Kidney epithelial cell (primary cell): ENCODE measurements at regions not wholly inside any gene's neighbourhood (a gene's known extent, or its start where the extent isn't known, plus 50 kb on each side); places are given as distances from the start of the nearest gene placed in this dataset.

ENCODE experiments used
- DNase-seq: peaks from one replicate; pipeline ENCODE4 v3.0.0-alpha.2; 2010; ENCODE audit warnings: low read depth
- H3K27me3 ChIP-seq: 2 replicates; pipeline ENCODE4 v1.6.0; 2011; ENCODE audit warnings: low read length; ENCODE audit not compliant: control insufficient read depth, insufficient read depth
- H3K36me3 ChIP-seq: 2 replicates; pipeline ENCODE4 v1.5.1; 2011; ENCODE audit warnings: low read length; ENCODE audit not compliant: control insufficient read depth, insufficient read depth
- H3K4me3 ChIP-seq: 2 replicates; pipeline ENCODE4 v1.5.1; 2011; ENCODE audit warnings: low read depth, mild to moderate bottlenecking, control low read depth, low read length
- TF ChIP-seq, protein P1 (sequence below): IDR thresholded peaks from 2 replicates; pipeline ENCODE4 v1.5.1; 2011; ENCODE audit warnings: mild to moderate bottlenecking, moderate library complexity, low read length, control low read depth, inconsistent platforms; ENCODE audit not compliant: insufficient read depth, poor library complexity, severe bottlenecking

- no peaks in the 10 kb centered on the region for H3K27me3 ChIP-seq
- TF ChIP-seq, protein P1, sequence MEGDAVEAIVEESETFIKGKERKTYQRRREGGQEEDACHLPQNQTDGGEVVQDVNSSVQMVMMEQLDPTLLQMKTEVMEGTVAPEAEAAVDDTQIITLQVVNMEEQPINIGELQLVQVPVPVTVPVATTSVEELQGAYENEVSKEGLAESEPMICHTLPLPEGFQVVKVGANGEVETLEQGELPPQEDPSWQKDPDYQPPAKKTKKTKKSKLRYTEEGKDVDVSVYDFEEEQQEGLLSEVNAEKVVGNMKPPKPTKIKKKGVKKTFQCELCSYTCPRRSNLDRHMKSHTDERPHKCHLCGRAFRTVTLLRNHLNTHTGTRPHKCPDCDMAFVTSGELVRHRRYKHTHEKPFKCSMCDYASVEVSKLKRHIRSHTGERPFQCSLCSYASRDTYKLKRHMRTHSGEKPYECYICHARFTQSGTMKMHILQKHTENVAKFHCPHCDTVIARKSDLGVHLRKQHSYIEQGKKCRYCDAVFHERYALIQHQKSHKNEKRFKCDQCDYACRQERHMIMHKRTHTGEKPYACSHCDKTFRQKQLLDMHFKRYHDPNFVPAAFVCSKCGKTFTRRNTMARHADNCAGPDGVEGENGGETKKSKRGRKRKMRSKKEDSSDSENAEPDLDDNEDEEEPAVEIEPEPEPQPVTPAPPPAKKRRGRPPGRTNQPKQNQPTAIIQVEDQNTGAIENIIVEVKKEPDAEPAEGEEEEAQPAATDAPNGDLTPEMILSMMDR, result no peak
Observed at GRCh38 chr4:178453057-178453456, 1010.8 kb upstream of the AGA start.

GRCh38 chr4:178457286-178457685 lies 1015.0 kb upstream of the AGA start:
- Histone ChIP-seq H3K36me3 (no peaks in the 10 kb centered on the region), H3K4me3 (no peak overlapping the region), H3K27me3 (no peaks in the 10 kb centered on the region)
- TF ChIP-seq, protein P1, result no peak
- no peak for DNase-seq

More at GRCh38 chr4:178453057-178453456, 1010.8 kb upstream of the AGA start:
- no peak for DNase-seq
- no peaks in the 10 kb centered on the region for H3K36me3 ChIP-seq
- no peak overlapping the region for H3K4me3 ChIP-seq

DNA sequence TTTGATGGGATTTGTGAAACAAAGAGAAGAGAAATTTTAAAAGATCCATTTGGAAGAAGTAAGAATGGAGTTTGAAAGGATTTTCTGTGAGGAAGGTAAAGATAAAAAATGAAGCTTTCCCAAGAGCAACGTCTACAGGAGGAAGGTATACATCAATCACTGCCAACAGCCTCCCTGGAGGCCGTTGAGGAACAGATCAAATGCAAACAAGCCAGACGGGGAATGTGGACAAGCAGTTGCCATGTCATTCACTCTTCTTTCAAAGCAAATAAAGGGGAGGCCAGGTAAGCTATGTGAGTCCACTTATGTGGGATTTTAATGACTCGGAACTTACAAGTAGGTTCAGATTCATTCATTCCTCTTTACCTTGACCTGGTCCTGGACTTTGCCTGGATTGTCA lies 1020.5 kb upstream of the AGA start:
- Histone ChIP-seq H3K27me3 (no peaks in the 10 kb centered on the region), H3K4me3 (no peak overlapping the region)

DNA sequence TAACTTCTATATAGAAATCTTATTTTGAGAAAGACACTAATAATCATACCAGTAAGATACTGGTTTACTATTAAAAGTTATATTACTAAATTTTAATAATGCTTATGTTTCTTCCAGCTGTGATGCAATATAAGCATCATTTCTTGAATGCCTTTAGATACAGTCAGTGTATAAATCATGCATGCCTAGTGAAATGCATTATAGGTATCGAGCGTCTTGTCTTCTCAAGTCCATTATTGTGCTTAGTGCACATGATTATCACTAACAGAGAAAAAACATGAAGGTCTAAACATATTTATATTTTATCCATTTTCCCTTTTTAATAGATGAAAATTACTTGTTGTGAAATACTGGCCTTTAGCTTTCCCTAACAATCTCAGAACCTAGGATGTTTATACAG lies 1021.5 kb upstream of the AGA start:
- TF ChIP-seq, protein P1, result no peak
- no peak for DNase-seq
- Histone ChIP-seq H3K36me3 (no peaks in the 10 kb centered on the region), H3K27me3 (no peaks in the 10 kb centered on the region), H3K4me3 (no peak overlapping the region)

More for the DNA sequence above, 1020.5 kb upstream of the AGA start:
- no peak for DNase-seq
- TF ChIP-seq, protein P1, result no peak
- H3K36me3 ChIP-seq, result no peaks in the 10 kb centered on the region

DNA sequence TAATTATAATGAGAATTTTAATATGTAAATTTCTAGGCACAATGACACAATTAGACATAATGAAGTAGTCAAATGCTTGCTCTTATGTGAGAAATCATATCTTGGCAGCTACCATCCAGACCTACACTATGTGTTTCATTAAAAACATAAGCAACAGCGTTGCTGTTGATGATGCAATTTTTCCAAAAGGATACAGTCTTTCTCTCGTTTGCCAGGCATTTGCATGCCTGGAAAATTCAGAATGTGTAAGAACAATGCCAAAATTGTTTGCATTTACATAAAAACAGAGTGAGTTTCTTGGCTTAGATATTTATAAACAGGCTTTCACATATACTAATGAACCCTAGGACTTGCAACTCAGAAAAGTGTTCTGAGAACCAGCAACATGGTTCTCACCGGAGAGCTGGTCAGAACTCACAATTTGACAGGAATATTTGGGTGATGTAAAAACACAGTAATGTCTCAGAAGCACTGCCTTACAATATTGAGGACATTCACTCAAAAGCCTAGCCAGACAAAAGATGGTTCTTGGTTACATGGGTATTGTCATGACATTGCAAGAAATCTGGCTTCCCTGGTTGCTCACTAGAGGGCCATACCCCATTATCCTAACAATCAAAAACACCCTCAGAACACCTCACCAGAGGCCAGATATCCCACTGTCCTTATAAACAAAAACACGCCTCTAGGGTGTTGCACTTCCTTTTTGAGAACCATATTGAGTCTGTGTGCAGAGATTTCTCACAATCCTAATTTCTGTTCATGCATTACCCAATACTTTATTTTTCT lies 1029.0 kb upstream of the AGA start:
- no peak for DNase-seq
- TF ChIP-seq, protein P1, result no peak
- Histone ChIP-seq H3K27me3 (no peaks in the 10 kb centered on the region), H3K4me3 (no peak overlapping the region), H3K36me3 (no peaks in the 10 kb centered on the region)

DNA sequence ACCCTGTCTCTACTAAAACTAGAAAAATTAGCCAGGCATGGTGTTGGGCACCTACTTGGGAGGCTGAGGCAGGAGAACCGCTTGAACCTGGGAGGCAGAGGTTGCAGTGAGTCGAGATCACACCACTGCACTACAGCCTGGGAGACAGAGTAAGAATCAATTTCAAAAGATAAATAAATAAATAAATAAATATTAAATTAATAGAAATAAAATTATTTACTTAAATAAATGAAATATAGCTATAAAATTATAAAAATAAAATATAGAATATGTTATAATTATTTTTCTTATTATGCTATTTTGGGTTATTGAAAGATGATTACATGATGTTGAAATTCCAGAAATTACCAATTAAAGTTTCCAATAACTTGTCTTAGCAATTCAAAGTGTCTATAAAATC lies 1029.8 kb upstream of the AGA start:
- H3K27me3 ChIP-seq, result no peaks in the 10 kb centered on the region
- TF ChIP-seq, protein P1, result no peak
- H3K4me3 ChIP-seq, result no peak overlapping the region
- DNase-seq, result no peak
- H3K36me3 ChIP-seq, result no peaks in the 10 kb centered on the region
